Sigmoid colon (tissue), 6 donors: ENCODE measurements at regions not wholly inside any gene's neighbourhood (a gene's known extent, or its start where the extent isn't known, plus 50 kb on each side); places are given as distances from the start of the nearest gene placed in this dataset.

Source experiments
- DNase-seq: peaks from one replicate; pipeline ENCODE4 v3.0.0-alpha.2; 2019
- H3K27ac ChIP-seq, 4 donors: fragments of 200-600 bp; sonication (generic); one replicate each; pipeline ENCODE4 v1.5.1; 2016 to 2019; ENCODE audit warnings: mild to moderate bottlenecking in 1 of 4
- H3K27me3 ChIP-seq, 3 donors: fragments of 200-600 bp; sonication (generic); one replicate each; pipeline ENCODE4 v1.5.1; 2019; ENCODE audit warnings: mild to moderate bottlenecking in 1 of 3
- H3K36me3 ChIP-seq, 4 donors: fragments of 200-600 bp; sonication (generic); one replicate each; pipeline ENCODE4 v1.5.1; 2016 to 2019
- H3K4me1 ChIP-seq, 4 donors: fragments of 200-600 bp; sonication (generic); one replicate each; pipeline ENCODE4 v1.5.1; 2017 to 2019
- H3K4me3 ChIP-seq, 4 donors: fragments of 200-600 bp; sonication (generic); one replicate each; pipeline ENCODE4 v1.5.1; 2017 to 2019; ENCODE audit warnings: mild to moderate bottlenecking in 2 of 4, moderate library complexity in 1 of 4
- H3K9me3 ChIP-seq, 4 donors: fragments of 200-600 bp in 3 of 4; sonication (generic) in 3 of 4; one replicate each; pipeline versions ENCODE4 v1.5.1 to v1.6.1; 2013 to 2019
- CTCF ChIP-seq, 4 experiments: fragments of 450-650 bp in 3 of 4; fragments of 200-600 bp in 1 of 4; IDR thresholded peaks; one replicate each; pipeline ENCODE4 v1.5.1; 2016 to 2019; ENCODE audit warnings: antibody characterized with exemption in 4 of 4, mild to moderate bottlenecking in 3 of 4, moderate library complexity in 2 of 4
- EP300 ChIP-seq, 4 donors: sonication (generic); formaldehyde crosslinking; IDR thresholded peaks; one replicate each; pipeline ENCODE4 v1.6.1; 2017; ENCODE audit warnings: antibody characterized with exemption in 4 of 4
- POLR2A ChIP-seq, 2 donors: fragments of 450-650 bp; IDR thresholded peaks; one replicate each; pipeline ENCODE4 v1.6.1; 2016; ENCODE audit warnings: antibody characterized with exemption in 2 of 2, mild to moderate bottlenecking in 2 of 2, moderate library complexity in 2 of 2
- POLR2AphosphoS5 ChIP-seq, 4 donors: sonication (generic); formaldehyde crosslinking; IDR thresholded peaks; one replicate each; pipeline ENCODE4 v1.6.1; 2017; ENCODE audit warnings: antibody characterized with exemption in 4 of 4
- WGBS, 2 donors: extraction: QIAGEN DNeasy Blood & Tissue Kit; methylation state at CpG; one replicate each; pipeline ENCODE4 v1.1.7; 2013; 5-methylcytosine and 5-hydroxymethylcytosine counted together
- intact Hi-C: fragments of 100-400 bp; cut with DNase I; formaldehyde crosslinking; loops from one replicate; pipeline ENCODE4 v1.15.1; 2023
- donor health status: healthy with polysubstance abuse.
- donor health status: healthy.

DNA sequence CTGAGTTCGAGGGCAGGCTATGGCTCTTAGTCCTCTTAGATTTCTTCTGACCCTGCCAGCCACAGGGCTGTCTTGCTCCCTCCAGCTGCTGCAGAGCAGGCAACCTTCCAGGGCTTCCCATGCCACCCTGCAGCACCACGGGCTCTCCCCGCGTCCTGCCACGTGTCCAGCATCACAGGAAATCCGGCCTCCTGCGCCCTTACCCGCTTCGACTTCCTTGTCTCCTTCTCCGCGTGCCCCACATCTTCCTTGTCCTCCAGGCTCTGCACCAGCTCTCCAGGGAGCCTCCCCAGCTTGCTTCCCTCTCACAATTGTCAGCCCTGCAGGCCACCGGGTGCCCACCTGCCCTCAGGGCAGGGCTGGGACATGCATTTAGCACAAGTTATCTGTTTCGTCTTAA lies 253.5 kb downstream of the DCDC2C start:
- Histone ChIP-seq H3K27me3 (no peaks in the 10 kb centered on the region), H3K27ac (no peak overlapping the region), H3K9me3 (no peaks in the 10 kb centered on the region), H3K4me3 (no peak overlapping the region), H3K4me1 (no peaks in the 10 kb centered on the region), H3K36me3 (no peaks in the 10 kb centered on the region)
- no peak for DNase-seq
- WGBS, 2 donors = 84 to 92% methylated on average over 13 of the region's 13 CpGs
- TF ChIP-seq POLR2A (IDR thresholded peaks at IDR 0.05) (no peak), CTCF (IDR thresholded peaks at IDR 0.05) (no peak), POLR2AphosphoS5 (IDR thresholded peaks at IDR 0.05) (no peak), EP300 (IDR thresholded peaks at IDR 0.05) (no peak)
- intact Hi-C loops = no loop called here

GRCh38 chr2:3958465-3958864 lies 255.1 kb downstream of the DCDC2C start:
- Histone ChIP-seq H3K27me3 (no peaks in the 10 kb centered on the region), H3K27ac (no peak overlapping the region), H3K4me3 (no peak overlapping the region), H3K36me3 (no peaks in the 10 kb centered on the region), H3K9me3 (no peaks in the 10 kb centered on the region), H3K4me1 (no peaks in the 10 kb centered on the region)
- TF ChIP-seq POLR2A (IDR thresholded peaks at IDR 0.05) = no peak
- no peak for TF ChIP-seq POLR2AphosphoS5 (IDR thresholded peaks at IDR 0.05)
- TF ChIP-seq EP300 (IDR thresholded peaks at IDR 0.05) = no peak
- TF ChIP-seq CTCF (IDR thresholded peaks at IDR 0.05) = no peak
- intact Hi-C loops = no loop called here
- DNase-seq = no peak
- WGBS, 2 donors = 65 to 73% methylated on average over 9 of the region's 9 CpGs

- no peak for DNase-seq
- Histone ChIP-seq H3K4me3 (no peak overlapping the region), H3K4me1 (no peaks in the 10 kb centered on the region), H3K27ac (no peak overlapping the region), H3K36me3 (no peaks in the 10 kb centered on the region), H3K27me3 (no peaks in the 10 kb centered on the region), H3K9me3 (no peaks in the 10 kb centered on the region)
- no peak for TF ChIP-seq CTCF (IDR thresholded peaks at IDR 0.05)
- no peak for TF ChIP-seq EP300 (IDR thresholded peaks at IDR 0.05)
- no peak for TF ChIP-seq POLR2AphosphoS5 (IDR thresholded peaks at IDR 0.05)
- no peak for TF ChIP-seq POLR2A (IDR thresholded peaks at IDR 0.05)
- 56 to 64% methylated on average over 13 of the region's 13 CpGs for WGBS, 2 donors
- intact Hi-C loops = no loop called here
Measured at GRCh38 chr2:3958969-3959368, 255.6 kb downstream of the DCDC2C start.

GRCh38 chr2:3959372-3959771 lies 256.0 kb downstream of the DCDC2C start:
- 9 to 13% methylated on average over 2 of the region's 2 CpGs for WGBS, 2 donors

More at GRCh38 chr2:3959372-3959771, 256.0 kb downstream of the DCDC2C start:
- intact Hi-C loops = no loop called here
- Histone ChIP-seq H3K36me3 (no peaks in the 10 kb centered on the region), H3K27ac (no peak overlapping the region), H3K27me3 (no peaks in the 10 kb centered on the region), H3K4me1 (no peaks in the 10 kb centered on the region), H3K9me3 (no peaks in the 10 kb centered on the region), H3K4me3 (no peak overlapping the region)
- peak in 3 of 4 experiments; percentile 8 to 52 (median 43) for TF ChIP-seq CTCF (IDR thresholded peaks at IDR 0.05)
- TF ChIP-seq EP300 (IDR thresholded peaks at IDR 0.05) = no peak
- TF ChIP-seq POLR2AphosphoS5 (IDR thresholded peaks at IDR 0.05) = no peak
- no peak for TF ChIP-seq POLR2A (IDR thresholded peaks at IDR 0.05)
- no peak for DNase-seq
